COLO668 (cell line): ENCODE measurements at regions not wholly inside any gene's neighbourhood (a gene's known extent, or its start where the extent isn't known, plus 50 kb on each side); places are given as distances from the start of the nearest gene placed in this dataset.

ENCODE experiments used
- DNase-seq: peaks from one replicate; lab custom pipeline; 2025; ENCODE audit not compliant: unreplicated experiment; lab: John Stamatoyannopoulos, UW

GRCh38 chr11:127625402-127625801, 624.8 kb upstream of the KIRREL3 start:
- DNase-seq = no peak

DNA sequence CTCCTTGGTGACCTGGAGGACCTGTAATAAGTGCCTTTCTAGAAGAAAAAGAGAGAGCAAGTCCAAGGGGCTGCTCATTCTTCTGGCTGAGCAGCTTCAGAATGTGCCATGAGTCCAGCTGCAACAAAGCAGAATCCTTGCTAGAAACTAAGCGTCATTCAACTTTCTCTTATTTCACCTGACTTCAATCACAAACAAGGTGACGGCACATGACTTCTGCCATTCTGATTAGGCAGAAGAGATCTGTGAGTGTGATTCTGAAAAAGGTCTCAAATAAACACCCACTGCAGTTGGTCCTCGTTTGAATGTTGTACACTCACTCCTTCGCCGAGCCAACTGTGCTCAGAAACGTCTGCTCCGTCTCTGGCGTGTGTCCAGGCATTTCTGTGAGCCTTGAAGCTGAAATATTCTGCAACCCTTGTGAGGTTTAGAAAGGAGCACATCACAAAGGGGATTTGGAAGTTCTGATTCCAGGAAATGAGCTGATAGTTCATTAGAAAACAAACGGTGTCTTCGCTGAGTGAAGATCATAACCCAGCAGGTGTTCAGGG, 623.8 kb upstream of the KIRREL3 start:
- DNase-seq = no peak

DNA sequence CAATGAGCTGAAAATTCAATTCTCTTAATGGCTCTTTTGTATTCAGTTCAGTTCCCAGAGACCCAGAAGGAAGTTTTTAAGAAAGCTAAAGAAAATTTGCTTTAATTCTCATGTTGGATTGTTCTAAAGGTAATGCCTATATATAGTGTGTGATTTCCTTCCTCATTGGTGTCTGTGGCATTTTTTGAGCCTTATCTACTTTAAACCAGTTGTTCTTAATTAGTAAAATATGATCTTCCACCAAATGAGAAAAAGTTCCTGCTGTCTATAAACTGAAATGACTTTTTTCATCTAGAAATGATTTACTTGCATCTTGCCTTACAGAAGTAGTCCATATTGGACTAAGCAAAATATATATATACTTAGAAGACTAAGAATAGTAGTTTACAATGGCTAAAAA, 622.1 kb upstream of the KIRREL3 start:
- no peak for DNase-seq

DNA sequence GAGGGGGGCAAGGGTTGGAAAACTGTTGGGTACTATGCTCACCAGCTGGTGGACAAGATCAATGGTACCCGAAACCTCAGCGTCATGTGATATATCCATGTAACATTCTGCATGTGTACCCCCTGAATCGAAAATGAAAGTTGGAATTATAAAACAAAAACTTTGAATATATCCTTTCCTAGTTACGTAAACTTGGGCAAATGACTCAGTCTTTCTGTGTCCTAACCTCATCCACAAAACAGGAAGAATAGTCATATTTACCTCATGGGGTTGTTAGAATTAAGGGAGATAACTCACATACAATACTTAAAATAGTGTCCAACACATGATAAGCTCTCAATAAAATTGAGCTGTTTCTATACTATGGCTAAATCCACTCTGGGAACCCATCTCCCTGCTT, 620.1 kb upstream of the KIRREL3 start:
- no peak for DNase-seq

DNA sequence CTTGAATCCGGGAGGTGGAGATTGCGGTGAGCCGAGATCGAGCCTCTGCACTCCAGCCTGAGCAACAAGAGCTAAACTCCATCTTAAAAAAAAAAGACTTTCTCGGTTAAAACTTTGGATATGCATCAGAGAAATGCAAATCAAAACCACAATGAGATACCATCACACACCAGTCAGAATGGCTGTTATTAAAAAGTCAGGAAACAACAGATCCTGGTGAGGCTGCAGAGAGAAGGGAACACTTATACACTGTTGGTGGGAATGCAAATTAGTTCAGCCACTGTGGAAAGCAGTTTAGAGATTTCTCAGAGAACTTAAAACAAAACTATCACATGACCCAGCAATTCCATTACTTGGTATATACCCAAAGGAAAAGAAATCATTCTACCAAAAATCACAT, 619.4 kb upstream of the KIRREL3 start:
- no peak for DNase-seq

GRCh38 chr11:127618721-127619120, 618.2 kb upstream of the KIRREL3 start:
- DNase-seq = no peak

GRCh38 chr11:127616158-127616557, 615.6 kb upstream of the KIRREL3 start:
- no peak for DNase-seq

DNA sequence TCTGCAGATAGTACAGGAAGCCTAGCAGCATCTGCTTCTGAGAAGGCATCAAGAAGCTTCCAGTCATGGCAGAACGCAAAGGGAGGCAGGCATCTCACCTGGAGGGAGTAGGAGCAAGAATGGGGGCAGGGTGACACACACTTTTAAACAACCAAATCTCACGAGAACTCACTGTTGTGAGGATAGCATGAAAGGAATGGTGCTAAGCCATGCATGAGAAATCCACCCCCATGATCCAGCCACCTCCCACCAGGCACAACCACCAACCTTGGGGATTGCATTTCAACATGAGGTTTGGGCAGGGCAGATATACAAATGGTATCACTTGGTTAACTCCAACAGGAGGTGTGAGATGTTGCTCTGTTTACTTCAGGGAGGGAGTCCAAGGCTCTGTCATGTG, 612.0 kb upstream of the KIRREL3 start:
- DNase-seq = no peak

GRCh38 chr11:127609025-127609773, 608.6 kb upstream of the KIRREL3 start:
- DNase-seq = no peak

DNA sequence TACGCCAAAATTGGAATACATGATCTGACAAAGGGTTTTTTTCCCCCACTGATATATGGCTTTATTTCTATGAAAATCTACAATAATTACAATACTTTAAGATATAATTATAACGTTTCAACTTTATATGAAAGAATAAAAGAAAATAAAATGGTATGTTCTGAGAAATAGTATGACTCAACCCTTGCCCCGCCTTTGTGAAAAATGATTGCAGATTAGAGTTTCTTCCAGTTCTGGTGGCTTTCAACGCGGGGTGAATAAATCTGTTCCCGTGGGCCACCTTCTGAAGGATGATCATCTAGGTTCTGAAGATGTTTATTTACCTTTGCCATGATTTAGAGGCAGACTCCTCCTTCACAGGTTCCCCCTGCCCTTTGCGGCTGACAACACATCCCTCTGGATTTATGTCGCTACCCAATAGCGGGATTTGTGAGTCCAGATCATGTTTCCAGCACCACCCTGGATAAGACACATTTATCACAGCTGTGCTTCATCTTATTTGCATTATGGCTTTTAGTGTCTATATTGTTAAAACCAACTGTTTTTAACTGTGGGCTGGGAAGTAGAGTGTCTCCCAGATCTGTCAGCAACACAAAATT, 607.0 kb upstream of the KIRREL3 start:
- DNase-seq = no peak

DNA sequence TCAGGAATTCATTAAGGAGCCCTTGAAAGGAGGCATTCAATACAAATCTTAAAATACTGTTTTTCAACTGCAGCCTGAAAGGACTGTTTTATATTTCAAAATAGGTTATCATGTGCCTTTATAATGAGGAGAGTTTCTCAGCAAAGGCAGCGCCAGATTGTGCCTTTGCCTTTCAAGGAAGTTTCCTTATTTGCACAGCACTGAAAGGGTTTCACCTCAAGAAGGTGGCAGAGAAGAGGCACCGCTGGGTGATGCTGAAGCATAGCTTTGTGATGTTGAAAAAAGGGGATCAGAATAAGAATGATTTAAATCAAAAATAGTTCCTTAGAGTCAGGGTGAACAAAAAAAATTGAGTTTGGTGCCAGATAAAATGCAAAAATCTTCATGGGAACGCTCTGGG, 601.0 kb upstream of the KIRREL3 start:
- DNase-seq = no peak

GRCh38 chr11:127600674-127601073, 600.1 kb upstream of the KIRREL3 start:
- no peak for DNase-seq

GRCh38 chr11:127598476-127598875, 597.9 kb upstream of the KIRREL3 start:
- DNase-seq = no peak

GRCh38 chr11:127596433-127596832, 595.9 kb upstream of the KIRREL3 start:
- no peak for DNase-seq

- DNase-seq = no peak
Observed at GRCh38 chr11:127592371-127592770, 591.8 kb upstream of the KIRREL3 start.

GRCh38 chr11:127590314-127590713, 589.7 kb upstream of the KIRREL3 start:
- DNase-seq = no peak

DNA sequence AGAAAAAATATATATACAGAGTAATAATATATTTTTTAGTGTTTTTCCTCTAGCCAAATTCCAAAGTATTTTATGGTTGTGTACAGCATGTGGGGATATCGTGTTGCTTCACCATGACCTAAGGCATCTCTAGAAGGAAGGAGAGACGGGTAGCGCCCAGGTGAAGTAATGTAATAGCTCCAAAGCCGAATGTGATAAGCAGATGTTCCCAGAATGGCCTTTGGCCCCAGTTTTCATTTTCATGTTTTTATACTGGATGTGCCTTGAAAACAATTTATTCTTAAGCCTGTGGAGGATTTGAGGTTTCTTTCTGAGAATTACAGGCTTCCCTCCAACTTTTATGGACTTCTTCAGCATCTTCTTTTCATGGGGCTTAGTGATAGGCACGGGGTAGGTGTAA, 587.9 kb upstream of the KIRREL3 start:
- DNase-seq = no peak

DNA sequence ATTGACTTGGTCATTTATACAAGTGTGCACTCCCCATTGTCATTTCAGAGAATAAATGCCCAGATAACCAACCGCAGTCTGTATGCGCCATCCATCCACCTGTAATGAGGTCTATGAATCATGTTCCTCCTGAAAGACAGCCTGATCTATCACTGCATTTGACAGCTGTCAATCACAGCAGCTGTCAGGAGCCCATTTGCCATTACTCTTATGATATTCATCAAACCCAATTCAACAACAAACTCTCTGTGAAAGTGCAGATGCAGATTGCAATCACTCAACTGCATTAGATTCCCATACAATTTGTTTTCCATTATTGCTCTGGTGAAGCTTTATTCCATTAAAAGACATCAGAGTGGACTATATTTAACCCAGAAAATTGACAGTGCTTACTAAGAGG, 586.9 kb upstream of the KIRREL3 start:
- peak; percentile 14 for DNase-seq

DNA sequence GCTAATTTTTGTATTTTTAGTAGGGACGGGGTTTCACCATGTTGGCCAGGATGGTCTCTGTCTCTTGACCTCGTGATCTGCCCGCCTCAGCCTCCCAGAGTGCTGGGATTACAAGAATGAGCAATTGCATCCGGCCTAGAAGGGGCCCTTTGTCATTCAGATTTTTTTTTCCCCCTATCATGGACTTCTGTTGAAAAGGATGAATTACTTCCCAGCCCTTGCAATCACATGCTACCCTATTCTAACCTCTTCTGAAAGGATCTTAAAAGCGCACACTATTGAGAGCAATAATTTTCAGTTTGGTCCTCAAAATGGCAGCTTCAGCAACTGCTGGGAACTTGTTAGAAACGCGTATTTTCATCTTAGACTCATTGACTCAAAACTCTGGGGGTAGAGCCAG, 575.6 kb upstream of the KIRREL3 start:
- no peak for DNase-seq

DNA sequence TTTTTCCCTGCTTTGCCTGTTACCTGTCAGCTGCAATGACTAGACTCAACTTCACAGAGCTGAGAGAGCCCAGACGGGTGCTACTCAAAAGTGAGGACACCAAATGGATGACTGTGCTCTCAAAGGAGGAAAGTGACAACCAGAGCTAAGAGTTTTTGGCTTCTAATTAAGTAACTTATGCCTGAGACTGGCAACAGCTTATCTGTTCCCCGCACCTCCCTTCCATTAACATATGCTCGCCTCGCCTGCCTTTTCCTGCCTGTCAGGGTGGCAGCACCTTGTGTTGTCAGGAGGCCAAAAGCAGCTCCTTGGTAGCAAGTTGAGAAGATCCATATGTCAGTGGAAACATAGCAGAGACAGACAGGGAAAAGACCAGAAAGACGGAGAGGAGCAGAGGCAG, 573.9 kb upstream of the KIRREL3 start:
- no peak for DNase-seq

- no peak for DNase-seq
Observed at GRCh38 chr11:127568891-127569290, 568.3 kb upstream of the KIRREL3 start.

- DNase-seq = no peak
Observed at GRCh38 chr11:127567237-127567932, 566.8 kb upstream of the KIRREL3 start.
